ENCODE measurements at regions not wholly inside any gene's neighbourhood (a gene's known extent, or its start where the extent isn't known, plus 50 kb on each side); places are given as distances from the start of the nearest gene placed in this dataset.

DNA sequence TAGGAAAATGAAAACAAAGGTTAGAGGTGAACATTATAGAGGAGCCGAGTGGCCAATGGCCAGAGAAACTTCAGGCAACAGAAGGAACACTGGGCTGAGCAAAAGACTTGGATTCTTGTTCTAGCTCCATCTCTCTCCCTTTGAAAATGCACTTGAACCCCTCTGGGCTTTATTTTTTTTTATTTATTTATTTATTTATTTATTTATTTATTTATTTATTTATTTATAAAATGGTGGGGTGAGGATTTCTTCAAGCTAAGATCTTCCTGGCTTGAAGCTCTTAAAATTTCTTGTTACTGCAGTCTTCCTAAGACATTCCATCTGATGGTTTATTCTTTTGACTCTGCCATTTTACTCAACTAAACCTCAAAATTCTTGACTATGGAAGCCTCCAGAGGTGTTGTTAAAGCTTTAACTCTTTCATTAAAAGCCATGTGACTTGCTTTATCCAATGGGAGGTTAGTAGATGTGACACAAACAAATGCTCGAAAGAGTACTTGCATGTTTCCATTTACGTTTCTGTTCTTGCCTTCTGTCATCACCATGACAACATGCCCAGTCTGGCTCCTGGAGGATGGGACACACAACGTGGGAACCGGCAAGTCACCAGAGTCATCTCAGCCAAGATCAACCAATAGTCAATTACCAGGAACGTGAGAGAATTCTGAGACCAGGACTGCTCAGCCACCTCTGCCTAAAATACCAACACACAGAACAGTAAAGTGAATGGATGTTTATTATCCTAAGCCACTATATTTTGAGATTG, 325.2 kb upstream of the CTNNB1 start:
- TF ChIP-seq CTCF (conservative IDR thresholded peaks at IDR 0.05; ENCODE audit: low read length) (no peak), EZH2phosphoT487 (IDR thresholded peaks at IDR 0.05; ENCODE audit: borderline replicate concordance) (no peak)

Measured in Loucy (cell line).